HG03025 (cell line): ENCODE measurements at regions not wholly inside any gene's neighbourhood (a gene's known extent, or its start where the extent isn't known, plus 50 kb on each side); places are given as distances from the start of the nearest gene placed in this dataset.

ENCODE experiments used
- ATAC-seq: cut with Tn5 transposase; IDR thresholded peaks from one replicate; pipeline ENCODE4 v1.9.1; 2021; ENCODE audit warnings: mild to moderate bottlenecking, moderate library complexity; ENCODE audit not compliant: unreplicated experiment, low FRiP score

DNA sequence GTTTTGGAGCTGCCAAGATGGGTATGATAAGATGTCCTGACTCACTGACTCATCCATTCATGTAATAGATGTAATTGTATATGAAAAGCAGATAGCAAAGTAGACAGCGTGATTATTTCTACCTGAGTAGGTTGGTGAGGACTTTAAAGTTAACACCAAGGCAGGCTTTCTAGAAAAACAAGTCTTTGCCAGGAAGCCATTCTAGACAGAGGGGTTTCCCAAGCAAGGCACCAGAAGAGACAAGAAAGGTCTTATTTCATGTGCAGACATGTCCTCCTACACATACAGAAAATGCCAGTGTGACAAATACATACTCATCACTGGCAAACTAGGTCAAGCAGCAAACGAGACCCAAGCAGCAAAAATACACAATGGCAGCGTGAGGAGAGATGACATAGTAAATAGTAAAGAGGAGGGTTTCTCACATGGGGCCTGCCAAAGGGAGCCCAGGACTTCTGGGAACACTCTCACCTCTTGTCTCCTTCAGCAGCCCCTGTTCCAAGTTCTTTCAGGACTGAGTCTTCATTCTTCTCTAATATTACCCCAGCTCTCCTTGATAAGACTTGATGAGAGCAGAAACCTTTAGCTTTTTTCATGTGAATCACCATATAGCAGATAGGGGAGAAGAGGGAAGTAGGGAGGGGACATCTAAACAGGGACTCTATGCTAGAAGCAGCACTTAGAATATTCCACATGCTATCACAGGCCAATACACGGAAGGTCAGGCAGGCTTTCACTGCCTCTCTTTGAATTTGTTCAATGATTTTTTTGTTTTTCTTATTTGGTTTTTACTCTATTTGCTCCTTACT is 114.6 kb upstream of the ATP1B1 start:
- ATAC-seq = no peak

DNA sequence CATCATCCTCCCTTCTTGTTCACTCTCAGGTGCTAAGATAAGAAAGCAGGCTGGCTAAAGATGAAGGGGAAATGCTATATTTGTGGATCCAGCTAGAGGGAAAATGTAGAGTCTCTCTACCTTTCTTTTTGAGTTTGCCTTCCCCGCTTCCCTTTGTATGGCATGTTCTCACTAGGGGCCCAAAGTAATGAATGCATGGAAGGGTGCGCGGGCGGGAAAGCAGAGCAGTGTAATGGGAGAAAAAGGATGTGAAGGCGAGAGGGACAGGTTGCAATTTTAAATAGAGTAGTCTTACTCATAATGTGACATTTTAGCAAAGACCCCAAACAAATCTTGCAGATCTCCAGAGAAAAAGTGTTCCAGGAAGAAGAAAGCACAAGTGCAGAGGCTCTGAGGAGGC is 105.1 kb upstream of the ATP1B1 start:
- no peak for ATAC-seq

DNA sequence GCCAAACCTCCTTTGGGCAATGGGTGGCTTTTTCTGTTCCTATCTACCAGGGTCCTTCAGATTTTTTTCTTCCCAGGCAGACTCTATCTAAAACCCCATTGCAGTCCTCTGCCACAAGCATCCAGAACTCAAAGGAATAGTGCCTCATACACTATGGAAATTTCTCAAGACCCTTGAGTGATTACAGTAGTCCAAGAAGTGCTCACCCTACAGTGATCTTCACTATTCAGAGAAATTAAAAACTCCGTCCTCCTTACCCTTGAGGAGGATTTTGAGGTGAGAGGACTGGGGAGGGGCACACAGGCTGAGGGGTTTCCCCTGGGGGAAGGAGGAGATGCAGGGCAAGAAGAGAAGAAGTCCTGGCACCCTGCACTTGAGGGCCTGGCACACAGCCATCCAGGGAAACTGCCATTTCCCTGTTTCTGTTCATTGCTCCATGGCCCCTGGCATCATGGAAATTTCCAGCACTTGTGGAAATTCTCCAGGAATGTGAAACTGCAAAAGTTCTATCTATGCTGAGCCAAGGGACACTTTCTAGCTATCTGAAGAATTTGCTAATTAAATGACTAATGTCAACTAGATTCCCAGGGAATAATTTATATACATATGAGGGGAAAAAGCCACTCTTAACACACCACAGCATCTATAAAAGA is 102.5 kb upstream of the ATP1B1 start:
- ATAC-seq = no peak

DNA sequence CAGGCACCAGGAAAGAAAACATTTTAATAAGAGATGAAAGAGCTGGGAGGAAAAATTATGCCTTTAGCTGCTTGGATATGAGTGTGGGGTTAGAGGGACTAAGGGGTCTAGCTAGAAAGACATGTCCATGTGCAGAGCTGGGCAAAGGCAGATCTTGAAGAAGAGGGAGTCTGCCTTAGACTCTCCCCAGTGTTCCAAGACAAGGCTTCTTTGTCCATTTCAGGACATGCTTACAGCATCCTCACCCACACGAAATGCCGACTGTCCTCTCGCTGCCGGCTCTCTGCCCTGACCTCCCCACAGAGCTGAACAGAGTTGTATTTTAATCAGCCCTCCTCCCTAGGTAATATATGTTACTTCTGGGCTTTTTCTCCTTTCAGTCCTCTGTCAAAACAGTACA is 100.7 kb upstream of the ATP1B1 start:
- no peak for ATAC-seq

DNA sequence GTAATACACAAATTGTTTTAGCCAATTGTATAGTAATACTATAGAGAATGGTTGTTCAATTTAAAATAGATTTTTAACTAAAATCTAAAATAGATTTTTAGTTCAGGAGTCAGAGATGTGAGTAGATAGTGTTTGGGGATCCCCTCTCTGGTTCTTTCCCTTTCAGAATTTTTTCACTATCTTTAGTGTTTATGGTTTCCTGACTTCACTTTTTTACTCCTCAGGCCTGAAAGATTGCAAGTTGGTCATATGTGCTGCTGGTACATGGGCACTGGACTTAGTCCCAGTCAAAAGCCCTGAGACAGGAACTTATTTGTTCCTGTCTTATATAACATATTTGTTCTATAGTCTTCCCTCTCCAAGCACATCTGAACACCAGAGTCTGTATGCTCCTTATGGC is 96.8 kb upstream of the ATP1B1 start:
- no peak for ATAC-seq

DNA sequence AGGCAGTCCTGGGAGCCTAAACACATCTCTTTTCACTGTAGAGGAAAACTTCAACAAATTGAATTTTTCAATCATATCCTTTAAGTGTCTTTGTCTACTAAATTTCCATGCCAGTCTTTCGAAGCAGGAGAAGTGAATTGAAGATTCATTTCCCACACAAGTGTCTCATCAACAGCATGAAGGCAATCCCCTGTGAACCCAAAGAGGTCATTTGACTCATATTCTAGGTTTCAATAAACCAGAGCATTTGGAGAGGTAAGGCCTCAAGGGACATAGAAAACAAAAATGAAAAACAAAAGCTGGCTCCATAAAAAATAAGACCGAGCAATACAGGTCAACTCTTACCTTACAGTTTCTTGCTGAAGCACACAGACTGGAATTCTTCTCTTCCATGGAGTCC is 94.1 kb upstream of the ATP1B1 start:
- no peak for ATAC-seq

DNA sequence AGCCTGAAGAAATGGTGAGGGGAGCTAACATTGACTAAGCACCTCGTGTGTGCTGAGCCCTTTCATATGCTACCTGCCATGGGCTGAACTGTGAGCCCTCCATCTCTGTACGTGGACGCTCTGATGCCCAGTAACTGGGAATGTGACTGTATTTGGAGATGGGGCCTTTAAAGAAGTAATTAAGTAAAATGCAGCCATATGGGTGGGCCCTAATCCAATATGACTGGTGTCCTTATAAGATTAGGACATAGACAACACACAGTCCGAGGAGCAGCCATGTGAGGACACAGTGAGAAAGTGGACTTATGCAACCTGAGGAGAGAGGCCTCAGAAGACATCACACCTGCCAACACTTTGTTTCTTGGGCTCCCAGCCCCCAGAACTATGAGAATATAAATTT is 92.7 kb upstream of the ATP1B1 start:
- no peak for ATAC-seq

DNA sequence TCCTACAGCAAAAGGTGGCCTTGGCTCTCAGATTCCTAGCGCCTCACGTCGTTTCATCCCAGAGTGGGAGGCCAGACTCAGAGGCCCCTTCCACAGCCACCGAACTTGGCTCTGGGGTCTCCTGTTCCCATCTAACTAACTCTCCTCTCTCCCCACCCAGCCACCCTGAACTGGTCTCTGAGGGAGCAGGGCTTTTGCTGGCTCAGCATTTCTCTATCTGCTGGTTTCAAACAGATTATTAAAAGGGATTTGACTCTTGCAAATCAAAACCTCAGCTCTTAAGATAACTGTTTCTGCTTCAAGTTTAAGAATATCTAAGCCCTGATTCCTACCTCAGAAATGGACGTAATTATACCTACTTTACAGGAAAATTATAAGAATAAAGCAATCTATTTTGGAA is 91.0 kb upstream of the ATP1B1 start:
- ATAC-seq = no peak

DNA sequence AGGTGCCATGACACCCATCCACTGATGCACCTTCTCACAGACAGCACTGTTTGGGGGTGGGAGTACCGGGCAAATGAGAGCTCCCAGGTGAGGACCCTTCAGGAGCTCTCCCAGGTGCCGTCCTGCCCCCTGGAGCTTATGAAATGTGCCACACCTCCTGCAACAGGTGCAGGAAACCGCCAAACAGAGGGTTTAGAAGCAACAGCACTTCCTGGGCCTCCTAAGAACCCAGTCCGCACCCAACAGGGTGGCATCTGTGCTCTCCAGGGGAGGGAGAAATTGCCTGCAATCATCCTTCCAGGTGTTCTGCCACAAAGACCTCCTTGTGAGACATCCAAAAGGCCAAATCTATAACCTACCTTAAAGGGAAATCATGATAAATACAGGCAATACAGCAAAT is 87.7 kb upstream of the ATP1B1 start:
- no peak for ATAC-seq

DNA sequence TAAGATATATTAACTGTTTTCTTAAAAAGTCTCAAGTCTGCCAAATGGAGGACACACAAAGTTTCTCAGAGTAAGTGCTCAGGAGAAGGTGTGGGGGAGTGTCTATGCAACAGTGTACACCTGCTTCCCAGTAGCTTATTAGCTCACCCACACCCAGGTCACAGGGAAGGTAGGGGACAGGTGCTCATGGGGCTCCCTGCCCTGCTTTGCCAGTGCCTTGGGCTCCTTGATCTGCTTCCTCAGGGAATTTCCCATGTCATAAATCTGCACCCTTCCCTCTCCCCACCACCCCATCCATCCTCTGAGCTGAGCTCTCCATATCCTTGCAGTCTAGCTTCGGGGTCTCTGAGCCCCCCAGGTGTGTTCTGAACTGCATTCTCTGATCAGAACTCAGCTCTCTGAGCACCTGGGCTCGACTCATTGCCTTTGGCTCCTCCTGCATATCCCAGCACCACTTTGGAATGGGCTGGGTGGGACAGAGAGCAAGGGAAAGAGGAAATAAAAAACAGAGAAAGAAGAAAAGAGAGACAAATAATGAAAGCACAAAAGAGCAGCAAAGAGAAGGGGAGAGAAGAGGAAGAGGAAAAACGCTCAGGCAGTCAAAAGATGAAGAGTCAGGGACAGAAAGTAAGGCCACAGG is 87.0 kb upstream of the ATP1B1 start:
- ATAC-seq = no peak

DNA sequence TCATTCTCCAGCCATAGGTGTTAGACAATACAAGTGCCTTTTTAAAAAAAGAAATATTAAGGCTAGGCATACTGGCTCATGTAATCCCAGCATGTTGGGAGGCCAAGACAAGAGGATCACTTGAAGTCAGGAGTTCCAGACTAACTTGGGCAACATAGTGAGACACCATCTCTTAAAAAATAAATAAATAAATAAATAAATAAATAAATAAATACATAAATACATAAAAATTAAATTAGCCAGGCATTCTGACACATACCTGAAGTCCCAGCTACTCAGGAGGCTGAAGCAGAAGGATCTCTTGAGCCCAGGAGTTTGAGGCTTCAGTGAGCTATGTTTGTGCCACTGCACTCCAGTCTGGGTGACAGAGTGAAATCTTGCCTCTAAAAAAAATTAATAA is 85.8 kb upstream of the ATP1B1 start:
- no peak for ATAC-seq

DNA sequence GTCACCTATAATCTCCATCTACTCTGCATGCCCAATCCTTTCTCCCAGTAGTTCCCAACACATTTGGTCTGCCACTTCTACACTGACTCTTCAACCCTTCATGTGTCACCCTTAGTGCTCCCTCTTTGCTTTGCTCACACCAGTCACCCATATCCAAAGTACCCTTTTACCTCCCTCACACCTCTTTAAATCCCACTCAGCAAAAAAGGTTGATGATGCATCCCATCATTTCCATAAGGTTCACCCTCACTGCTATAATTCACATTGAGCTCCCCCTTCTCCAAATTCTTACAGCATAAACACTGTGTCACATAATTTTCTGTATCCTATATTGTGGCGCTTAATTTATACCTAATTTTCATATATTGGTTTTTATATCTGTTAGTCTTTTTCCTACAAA is 83.8 kb upstream of the ATP1B1 start:
- no peak for ATAC-seq

DNA sequence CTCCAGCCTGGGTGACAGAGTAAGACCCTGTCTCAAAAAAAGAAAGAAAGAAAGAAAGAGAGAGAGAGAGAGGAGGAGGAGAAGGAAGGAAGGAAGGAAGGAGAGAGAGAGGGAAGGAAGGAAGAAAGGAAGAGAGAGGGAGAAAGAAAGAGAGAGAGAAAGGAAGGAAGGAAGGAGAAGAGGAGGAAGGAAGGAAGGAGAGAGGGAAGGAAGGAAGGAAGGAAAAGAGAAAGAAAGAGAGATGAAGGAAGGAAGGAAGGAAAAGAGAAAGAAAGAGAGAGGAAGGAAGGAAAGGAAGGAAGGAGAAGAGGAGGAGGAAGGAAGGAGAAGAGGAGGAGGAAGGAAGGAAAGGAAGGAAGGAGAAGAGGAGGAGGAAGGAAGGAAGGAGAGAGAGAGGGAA is 82.2 kb upstream of the ATP1B1 start:
- ATAC-seq = no peak

DNA sequence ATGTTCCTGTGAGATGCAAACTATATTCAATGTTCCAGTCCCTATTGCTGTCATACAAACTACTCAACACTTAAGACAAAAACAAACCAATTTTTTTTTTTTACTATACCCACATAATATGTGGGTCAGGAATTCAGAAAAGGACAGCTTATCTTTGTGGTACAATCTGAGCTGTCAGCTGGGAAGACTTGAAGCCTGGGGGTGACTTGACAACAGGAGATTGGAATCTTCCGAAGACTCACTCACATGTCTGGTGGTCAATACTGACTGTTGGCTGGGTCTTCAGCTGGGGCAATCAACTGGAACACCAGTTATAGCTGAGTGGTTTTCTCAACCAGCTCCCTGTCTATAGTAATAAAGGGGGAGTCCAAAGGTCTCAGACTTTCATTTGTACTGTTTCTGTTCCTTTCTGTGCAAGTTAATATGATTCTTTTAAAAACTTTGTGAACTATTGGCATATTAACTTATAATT is 81.7 kb upstream of the ATP1B1 start:
- peak; percentile 93 for ATAC-seq

DNA sequence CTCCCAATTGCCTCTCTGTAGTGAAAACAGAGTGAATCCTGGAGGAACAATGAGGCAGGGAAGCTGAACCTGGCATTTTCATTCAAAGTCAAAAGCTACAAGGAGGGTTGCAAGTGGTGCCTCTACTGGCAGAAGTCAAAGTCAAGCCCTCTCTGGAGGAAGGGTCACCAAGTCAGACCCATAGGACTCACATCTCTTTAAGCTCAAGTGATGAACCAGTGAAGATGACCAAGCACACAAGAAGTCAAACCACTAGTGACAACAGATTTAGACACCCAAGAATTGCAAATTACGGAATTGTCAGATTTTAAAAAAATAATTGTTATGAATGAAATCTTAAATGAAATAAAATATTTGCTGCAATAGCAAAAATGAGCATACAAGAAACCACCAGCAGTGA is 81.1 kb upstream of the ATP1B1 start:
- no peak for ATAC-seq

DNA sequence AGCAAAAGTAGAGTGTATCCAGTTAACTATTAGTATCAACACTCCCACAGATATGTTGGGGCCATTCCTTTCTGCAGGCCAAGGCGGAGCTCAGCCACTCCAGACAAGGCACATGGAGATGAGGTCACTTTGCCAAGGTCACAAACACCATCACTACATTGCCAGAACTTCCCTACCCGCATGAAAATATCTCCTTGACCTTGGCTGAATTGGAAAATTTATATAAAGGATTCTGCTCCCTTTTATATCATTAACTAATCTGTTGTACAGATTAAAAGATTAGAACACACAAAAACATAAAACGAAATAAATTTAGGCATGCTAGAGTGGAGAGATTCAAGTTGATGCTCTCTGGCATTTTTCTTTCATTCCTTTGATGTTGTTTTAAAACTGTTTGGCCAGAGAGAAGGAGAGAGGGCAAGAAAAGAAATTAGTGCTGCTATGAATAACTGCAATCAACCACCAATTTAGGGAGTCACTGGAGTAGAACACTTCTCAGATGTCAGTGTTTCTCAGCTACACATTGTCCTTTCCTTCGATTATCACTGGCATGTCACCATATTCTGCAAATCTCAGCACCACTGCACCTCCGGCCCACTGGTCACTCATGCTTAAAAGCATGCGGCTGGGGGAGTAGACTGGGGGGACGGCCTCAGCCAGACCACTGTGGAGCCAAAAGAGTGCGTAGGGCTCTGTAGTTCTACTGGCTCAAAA is 78.7 kb upstream of the ATP1B1 start:
- no peak for ATAC-seq

DNA sequence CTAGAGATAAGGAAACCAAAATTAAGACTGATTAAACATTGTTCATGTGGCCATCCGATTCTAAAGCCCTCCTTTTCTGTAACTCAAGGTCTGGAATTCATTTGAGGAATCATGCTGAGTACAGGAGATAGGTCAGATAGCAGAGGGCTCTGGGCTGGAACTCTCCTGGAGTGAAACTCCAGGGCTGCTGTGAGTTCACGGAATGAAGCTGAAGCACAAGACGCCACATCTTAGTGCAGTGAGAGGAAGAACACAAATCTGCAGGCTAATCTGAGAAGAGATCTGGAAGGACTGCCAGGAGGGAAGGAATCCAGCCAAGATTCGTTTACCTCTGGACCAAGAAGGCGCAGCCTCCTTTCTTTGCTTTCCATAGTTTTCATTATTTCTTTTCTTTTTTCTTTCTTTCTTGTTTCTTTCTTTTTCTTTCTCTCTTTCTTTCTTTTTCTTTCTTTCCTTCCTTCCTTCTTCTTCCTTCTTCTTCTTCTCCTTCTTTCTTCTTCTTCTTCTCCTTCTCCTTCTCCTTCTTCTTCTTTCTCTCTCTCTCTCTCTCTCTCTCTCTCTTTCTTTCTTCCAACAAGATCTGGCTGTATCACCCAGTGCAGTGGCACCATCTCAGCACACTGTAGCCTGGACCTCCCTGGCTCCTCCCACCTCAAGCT is 74.8 kb upstream of the ATP1B1 start:
- no peak for ATAC-seq

DNA sequence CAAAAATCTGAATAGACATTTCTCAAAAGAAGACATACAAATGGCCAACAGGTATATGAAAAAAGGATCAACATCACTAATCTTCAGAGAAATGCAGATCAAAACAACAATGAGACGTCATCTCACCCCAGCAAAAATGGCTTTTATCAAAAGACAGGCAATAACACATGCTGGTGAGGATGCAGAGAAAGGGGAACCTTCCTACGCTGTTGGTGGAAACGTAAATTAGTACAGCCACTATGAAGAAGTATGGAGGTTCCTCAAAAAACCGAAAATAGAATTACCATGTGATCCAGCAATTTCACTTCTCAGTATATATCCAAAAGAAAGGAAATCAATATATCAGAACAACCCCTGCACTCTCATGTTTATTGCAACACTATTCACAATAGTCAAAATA is 65.1 kb upstream of the ATP1B1 start:
- ATAC-seq = no peak

DNA sequence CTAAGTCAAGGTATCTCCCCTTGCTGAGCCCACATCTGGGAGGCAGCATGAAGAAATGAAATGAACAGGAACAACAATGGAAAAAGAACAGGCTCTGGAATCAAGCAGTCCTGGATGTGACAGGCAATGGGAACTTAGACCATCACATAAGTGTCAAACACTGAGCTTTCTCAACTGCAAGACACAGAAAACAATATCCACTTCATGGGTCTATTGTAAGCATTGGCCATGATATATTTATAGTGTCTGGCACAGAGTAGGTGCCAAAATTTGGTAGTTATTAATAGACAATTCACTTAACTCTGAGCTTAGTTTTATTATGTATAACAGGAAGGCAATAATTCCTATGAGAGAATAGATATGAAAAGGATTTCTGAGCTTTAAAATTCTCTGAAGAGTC is 64.1 kb upstream of the ATP1B1 start:
- no peak for ATAC-seq

DNA sequence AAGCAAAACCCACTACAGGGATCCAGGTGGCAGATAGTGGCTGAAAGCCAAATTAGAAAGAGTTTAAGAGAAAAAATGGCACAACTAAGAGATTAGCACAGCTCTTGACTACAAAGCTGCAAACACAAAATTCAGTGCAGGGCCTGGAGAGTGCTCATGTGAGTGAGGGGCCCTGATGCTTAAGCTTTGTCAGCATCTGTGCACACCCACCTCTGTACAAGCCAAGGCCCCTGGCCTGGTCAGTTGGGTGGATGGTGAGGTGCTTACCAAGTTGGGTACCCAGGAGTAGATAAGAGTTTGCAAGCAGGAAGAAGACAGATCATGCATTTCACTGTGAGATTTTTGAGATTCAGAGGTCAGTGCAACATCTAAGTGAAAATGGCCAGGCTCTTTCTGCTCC is 62.7 kb upstream of the ATP1B1 start:
- ATAC-seq = no peak

DNA sequence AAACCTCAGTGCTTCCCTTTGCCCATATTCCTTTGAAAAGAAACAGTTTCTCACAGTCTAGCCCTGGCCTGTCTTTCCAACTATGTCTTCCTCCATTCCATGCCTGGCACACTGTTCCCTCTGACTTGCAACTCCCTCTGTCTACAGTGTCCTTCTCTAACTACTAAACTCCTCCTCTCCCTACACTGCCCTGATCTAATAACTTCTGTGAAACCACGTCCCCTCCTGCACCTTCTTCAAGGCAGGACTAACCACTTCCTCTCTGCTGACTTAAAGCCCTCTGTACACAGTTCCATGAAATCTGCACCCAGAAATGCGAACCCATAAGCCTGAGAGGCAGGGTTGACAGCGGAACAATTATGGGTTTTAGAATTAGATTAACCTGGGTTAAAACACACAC is 62.2 kb upstream of the ATP1B1 start:
- peak; percentile 91 for ATAC-seq
